ENCODE measurements at regions not wholly inside any gene's neighbourhood (a gene's known extent, or its start where the extent isn't known, plus 50 kb on each side); places are given as distances from the start of the nearest gene placed in this dataset.
A peak's percentile ranks its signal among the peaks of the same experiment; 100 is the strongest.

- TF ChIP-seq RFX5 (IDR thresholded peaks at IDR 0.05; ENCODE audit: low read depth, low read length) (peak; percentile 91), SIX5 (IDR thresholded peaks at IDR 0.05; ENCODE audit: low read depth, low read length, severe bottlenecking) (no peak), ZNF687 (IDR thresholded peaks at IDR 0.05) (no peak), JUNB (IDR thresholded peaks at IDR 0.05) (peak; percentile 72), ZNF384 (IDR thresholded peaks at IDR 0.05; ENCODE audit: borderline replicate concordance, low read depth, low read length) (peak; percentile 70; the same call in 1 of the 2 replicates), SIN3A (IDR thresholded peaks at IDR 0.05; ENCODE audit: low read depth, low read length) (no peak)
These were observed 477.2 kb downstream of the TRIB2 start (continued) for GRCh38 chr2:13193900-13194299.

DNA sequence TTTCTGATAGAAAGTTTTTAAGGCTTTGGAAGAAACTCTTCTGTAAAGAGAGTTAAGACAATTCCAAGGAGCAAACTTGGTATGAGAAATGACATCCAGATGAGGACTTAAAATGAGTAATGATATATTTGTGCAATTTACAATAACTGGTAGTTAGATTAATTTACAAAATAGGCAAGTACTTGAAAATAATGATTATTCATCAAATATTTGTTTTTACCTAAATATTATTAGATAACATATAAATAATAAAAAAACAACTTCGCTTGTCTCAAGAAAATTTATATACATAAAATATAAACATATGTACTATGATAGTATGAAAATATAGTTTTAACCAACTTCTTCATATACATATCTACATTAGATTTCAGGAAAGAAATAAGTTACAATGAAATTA is 478.5 kb downstream of the TRIB2 start:
- no peaks in the 10 kb centered on the region for H4K20me1 ChIP-seq (ENCODE audit: control insufficient read depth, insufficient read depth)
- no peaks in the 10 kb centered on the region for H3K79me2 ChIP-seq (ENCODE audit: control insufficient read depth, insufficient read depth, low read length)
- H3K27me3 ChIP-seq (replicated peaks in 1 of 2; ENCODE audit: control insufficient read depth in 2 of 2, insufficient read depth in 2 of 2, low read length in 1 of 2), result no peaks in the 10 kb centered on the region
- no TSS peak for BruUV-seq (replicated peaks)
- DNase-seq (ENCODE audit: low read depth, low spot score), result no peak
- no peaks in the 10 kb centered on the region for H3K36me3 ChIP-seq (ENCODE audit: control insufficient read depth in 2 of 2, insufficient read depth in 2 of 2, low read length in 1 of 2)
- SMC1A ChIA-PET (ENCODE audit: uncharacterized antibody, unreplicated experiment), result no interaction called here
- H3K4me1 ChIP-seq (ENCODE audit: control insufficient read depth, insufficient read depth, low read length), result no peaks in the 10 kb centered on the region
- no peak overlapping the region for H3K4me2 ChIP-seq (ENCODE audit: control insufficient read depth, insufficient read depth)
- no peak for ATAC-seq
- H3K27ac ChIP-seq (ENCODE audit: control insufficient read depth, insufficient read depth), result no peak overlapping the region
- H3K9ac ChIP-seq (ENCODE audit: control insufficient read depth, insufficient read depth, low read length), result no peak overlapping the region
- H3K9me3 ChIP-seq (replicated peaks; ENCODE audit: control insufficient read depth, insufficient read depth, low read length), result no peaks in the 10 kb centered on the region
- RAD21 ChIA-PET (ENCODE audit: unreplicated experiment), result no interaction called here
- intact Hi-C loops (cut with micrococcal nuclease; ENCODE audit: unreplicated experiment), result loop anchor here (10.0 kb wide), 3 partner anchors 220 to 1710 kb away; no protein-coding TSS in a partner anchor
- H2AFZ ChIP-seq (ENCODE audit: control insufficient read depth, low read depth, low read length), result no peak overlapping the region
- CTCF ChIA-PET, result no interaction called here
- no peak overlapping the region for H3K4me3 ChIP-seq
- FAIRE-seq, result no peak
- POLR2A ChIA-PET, result no interaction called here
- in situ Hi-C loops (cut with MboI), result no loop called here
- 3% methylated on average over 1 of the region's 1 CpG for WGBS (ENCODE audit: insufficient coverage, insufficient replicate concordance, low lambda C conversion rate, missing lambda C conversion rate)
- TF ChIP-seq CTCF (IDR thresholded peaks at IDR 0.05 in 2 of 3, conservative IDR thresholded peaks at IDR 0.05 in 1 of 3; ENCODE audit: control insufficient read depth in 2 of 3, extremely low read depth in 1 of 3, insufficient read depth in 1 of 3, low read depth in 3 of 3, low read length in 3 of 3) (no peak), SPI1 (IDR thresholded peaks at IDR 0.05; ENCODE audit: borderline replicate concordance, insufficient read depth, low read depth, low read length) (no peak), JUND (IDR thresholded peaks at IDR 0.05; ENCODE audit: low read depth, low read length) (no peak), HDAC6 (IDR thresholded peaks at IDR 0.05; ENCODE audit: unreplicated experiment) (no peak), NFXL1 (IDR thresholded peaks at IDR 0.05; ENCODE audit: borderline replicate concordance) (no peak), ZBTB33 (IDR thresholded peaks at IDR 0.05) (no peak), TARDBP (IDR thresholded peaks at IDR 0.05; ENCODE audit: borderline replicate concordance) (no peak)
- TF ChIP-seq, protein P1, sequence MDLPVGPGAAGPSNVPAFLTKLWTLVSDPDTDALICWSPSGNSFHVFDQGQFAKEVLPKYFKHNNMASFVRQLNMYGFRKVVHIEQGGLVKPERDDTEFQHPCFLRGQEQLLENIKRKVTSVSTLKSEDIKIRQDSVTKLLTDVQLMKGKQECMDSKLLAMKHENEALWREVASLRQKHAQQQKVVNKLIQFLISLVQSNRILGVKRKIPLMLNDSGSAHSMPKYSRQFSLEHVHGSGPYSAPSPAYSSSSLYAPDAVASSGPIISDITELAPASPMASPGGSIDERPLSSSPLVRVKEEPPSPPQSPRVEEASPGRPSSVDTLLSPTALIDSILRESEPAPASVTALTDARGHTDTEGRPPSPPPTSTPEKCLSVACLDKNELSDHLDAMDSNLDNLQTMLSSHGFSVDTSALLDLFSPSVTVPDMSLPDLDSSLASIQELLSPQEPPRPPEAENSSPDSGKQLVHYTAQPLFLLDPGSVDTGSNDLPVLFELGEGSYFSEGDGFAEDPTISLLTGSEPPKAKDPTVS (IDR thresholded peaks at IDR 0.05; ENCODE audit: low read depth, low read length), result no peak
